Mesodermal cell (in vitro differentiated cells): ENCODE measurements at regions not wholly inside any gene's neighbourhood (a gene's known extent, or its start where the extent isn't known, plus 50 kb on each side); places are given as distances from the start of the nearest gene placed in this dataset.

Source experiments
- H3K27ac ChIP-seq: 2 replicates; pipeline ENCODE4 v1.7.0; 2013; ENCODE audit warnings: mild to moderate bottlenecking, low read depth, low read length, moderate library complexity; ENCODE audit not compliant: severe bottlenecking
- H3K36me3 ChIP-seq: 2 replicates; pipeline ENCODE4 v1.7.1; 2013; ENCODE audit warnings: mild to moderate bottlenecking, low read length, moderate library complexity; ENCODE audit not compliant: control insufficient read depth, insufficient read depth
- H3K4me1 ChIP-seq: one replicate; pipeline ENCODE4 v1.7.1; 2013; ENCODE audit warnings: mild to moderate bottlenecking, low read length; ENCODE audit not compliant: insufficient read depth, control insufficient read depth, poor library complexity, severe bottlenecking
- H3K4me3 ChIP-seq: 2 replicates; pipeline ENCODE4 v1.7.0; 2013; ENCODE audit warnings: low read length, control low read depth, mild to moderate bottlenecking; ENCODE audit not compliant: insufficient read depth, poor library complexity, severe bottlenecking; ENCODE audit errors: extremely low read depth
- H3K9me3 ChIP-seq: 2 replicates; pipeline ENCODE4 v1.7.1; 2013; ENCODE audit warnings: mild to moderate bottlenecking, low read length, moderate library complexity; ENCODE audit not compliant: control insufficient read depth
- WGBS, 2 experiments: methylation state at CpG; one replicate each; pipeline ENCODE4 v1.1.5; 2013; ENCODE audit warnings: missing lambda C conversion rate in 2 of 2; ENCODE audit not compliant: insufficient coverage in 2 of 2; 5-methylcytosine and 5-hydroxymethylcytosine counted together

DNA sequence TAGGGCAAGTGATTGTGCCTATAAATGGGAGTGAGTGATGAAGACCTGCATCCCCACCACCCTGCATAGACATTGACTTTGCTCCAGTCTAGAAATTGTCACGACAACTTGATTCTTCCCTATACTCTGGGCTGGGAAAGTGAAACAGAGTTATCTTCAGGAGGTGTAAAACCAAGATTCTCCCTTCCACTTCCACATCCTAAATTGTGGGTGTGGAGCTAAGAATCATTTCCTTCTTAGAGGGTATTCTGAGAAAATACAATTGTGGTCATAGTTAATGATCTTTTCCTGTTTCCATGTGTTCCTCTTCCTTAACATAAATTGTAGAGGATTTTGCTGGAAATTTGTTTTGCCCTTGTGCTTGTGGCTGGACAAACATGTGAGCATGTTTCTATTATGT, 96.8 kb upstream of the PJA2 start:
- H3K9me3 ChIP-seq: no peaks in the 10 kb centered on the region
- H3K36me3 ChIP-seq: no peaks in the 10 kb centered on the region
- no peaks in the 10 kb centered on the region for H3K4me1 ChIP-seq
- WGBS, 2 experiments: 100% methylated on average over 1 of the region's 1 CpG; no CpG with 5 or more reads in 1 of the 2 experiments
- H3K4me3 ChIP-seq: no peak overlapping the region
- H3K27ac ChIP-seq: no peak overlapping the region

DNA sequence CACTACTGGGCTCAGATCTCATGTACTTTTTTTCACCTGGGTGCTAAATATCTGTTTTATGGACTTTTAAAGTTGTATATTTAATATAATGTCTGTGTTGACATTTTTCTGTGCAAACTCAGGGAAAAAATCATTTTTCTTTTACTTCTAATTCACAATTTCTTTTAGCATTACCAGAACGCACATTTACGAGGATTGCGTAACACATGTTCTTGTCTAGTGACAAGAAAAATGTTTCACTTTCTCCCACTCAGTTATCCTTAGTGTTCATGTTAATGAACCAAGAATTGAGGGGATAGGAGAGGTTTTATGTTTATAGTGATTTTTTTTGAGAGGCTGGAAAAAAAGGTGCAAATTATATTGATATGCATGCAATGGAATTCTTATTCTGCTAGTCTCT, 86.3 kb upstream of the PJA2 start:
- WGBS, 2 experiments: no CpG with 5 or more reads among the region's 3 CpGs
- H3K36me3 ChIP-seq: no peaks in the 10 kb centered on the region
- H3K4me1 ChIP-seq: no peaks in the 10 kb centered on the region
- H3K27ac ChIP-seq: no peak overlapping the region
- no peaks in the 10 kb centered on the region for H3K9me3 ChIP-seq
- H3K4me3 ChIP-seq: no peak overlapping the region

DNA sequence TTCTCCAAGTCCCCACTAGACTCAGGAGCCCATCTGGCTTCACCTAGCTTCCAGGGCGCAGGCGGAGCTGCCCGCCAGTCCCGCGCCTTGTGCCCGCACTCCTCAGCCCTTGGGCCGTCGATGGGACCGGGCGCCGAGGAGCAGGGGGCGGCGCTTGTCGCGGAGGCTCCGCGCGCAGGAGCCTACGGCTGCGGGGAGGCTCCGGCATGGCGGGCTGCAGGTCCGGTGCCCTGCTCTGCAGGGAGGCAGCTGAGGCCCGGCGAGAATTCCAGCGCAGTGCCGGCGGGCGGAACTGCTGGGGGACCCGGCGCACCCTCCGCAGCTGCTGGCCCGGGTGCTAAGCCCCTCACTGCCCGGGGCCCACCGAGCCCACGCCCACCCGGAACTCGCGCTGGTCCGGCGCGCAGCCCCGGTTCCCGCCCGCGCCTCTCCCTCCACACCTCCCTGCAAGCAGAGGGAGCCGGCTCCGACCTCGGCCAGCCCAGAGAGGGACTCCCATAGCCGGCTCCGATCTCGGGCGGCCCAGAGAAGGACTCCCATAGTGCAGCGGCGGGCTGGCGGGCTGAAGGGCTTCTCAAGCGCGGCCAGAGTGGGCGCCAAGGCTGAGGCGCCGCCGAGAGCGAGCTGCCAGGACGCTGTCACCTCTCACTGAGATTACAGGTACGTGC, 78.1 kb upstream of the PJA2 start:
- Histone ChIP-seq H3K27ac (no peak overlapping the region), H3K4me1 (peaks cover 6% of the 10 kb centered on the region), H3K36me3 (no peaks in the 10 kb centered on the region), H3K9me3 (no peaks in the 10 kb centered on the region), H3K4me3 (no peak overlapping the region)
- WGBS, 2 experiments: 88 to 98% methylated on average over 22 to 47 of the region's 65 CpGs

- Histone ChIP-seq H3K27ac (no peak overlapping the region), H3K4me3 (no peak overlapping the region), H3K9me3 (no peaks in the 10 kb centered on the region), H3K4me1 (peaks cover 6% of the 10 kb centered on the region), H3K36me3 (no peaks in the 10 kb centered on the region)
- 85 to 92% methylated on average over 6 of the region's 10 CpGs for WGBS, 2 experiments
Observed at GRCh38 chr5:109486200-109486804, 76.5 kb upstream of the PJA2 start.

GRCh38 chr5:109485030-109485429, 75.3 kb upstream of the PJA2 start:
- H3K4me3 ChIP-seq: no peak overlapping the region
- WGBS, 2 experiments: 89 to 100% methylated on average over 4 to 7 of the region's 8 CpGs
- no peaks in the 10 kb centered on the region for H3K36me3 ChIP-seq
- peaks cover 6% of the 10 kb centered on the region for H3K4me1 ChIP-seq
- H3K9me3 ChIP-seq: no peaks in the 10 kb centered on the region
- no peak overlapping the region for H3K27ac ChIP-seq

DNA sequence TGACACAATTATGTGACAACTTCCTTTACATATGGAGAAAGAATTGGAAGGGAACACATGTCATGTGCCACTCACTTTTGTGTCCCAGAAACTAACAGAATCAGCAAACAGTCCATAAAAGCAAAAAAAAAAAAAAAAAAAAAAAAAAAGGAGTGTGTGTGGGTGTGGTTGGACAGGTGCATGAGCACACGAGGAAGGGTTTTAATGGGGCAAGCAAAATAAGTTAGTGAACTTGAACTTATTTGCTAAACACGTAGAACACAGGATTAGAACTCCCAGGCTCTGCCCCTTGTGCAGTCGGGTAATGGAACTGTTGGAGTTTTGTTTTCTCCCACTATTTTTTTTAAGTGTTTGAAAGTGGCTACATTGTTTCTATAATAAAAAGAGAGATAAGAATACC, 74.8 kb upstream of the PJA2 start:
- Histone ChIP-seq H3K4me1 (peaks cover 6% of the 10 kb centered on the region), H3K4me3 (no peak overlapping the region)
- 100% methylated on average over 1 to 2 of the region's 3 CpGs for WGBS, 2 experiments

DNA sequence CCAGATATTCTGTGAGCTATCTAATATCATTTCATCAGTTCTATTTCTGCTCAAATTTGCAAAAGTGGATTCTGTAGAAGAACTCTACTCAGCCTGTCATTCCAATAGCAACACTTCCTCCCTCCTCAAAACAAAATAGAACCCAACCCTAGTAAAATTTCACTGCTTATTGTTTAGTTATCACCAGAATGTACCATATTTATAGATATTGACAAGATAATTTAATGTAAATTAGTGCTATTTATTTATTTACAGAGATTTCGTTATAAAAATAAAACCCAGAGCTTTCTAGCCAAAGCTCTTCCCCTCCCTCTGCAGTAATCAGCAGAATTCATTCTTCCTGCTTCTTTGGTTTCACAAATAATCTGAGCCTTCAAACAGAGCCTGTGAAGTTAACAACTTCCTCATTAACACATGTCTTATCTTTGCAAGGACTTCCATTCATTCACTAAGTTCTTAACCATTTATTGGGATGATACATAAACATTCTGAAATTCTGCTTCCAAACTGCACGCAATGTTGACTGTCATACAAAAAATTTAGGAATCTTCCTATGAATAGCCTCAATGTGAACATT, 73.7 kb upstream of the PJA2 start:
- Histone ChIP-seq H3K4me3 (no peak overlapping the region), H3K36me3 (no peaks in the 10 kb centered on the region), H3K27ac (no peak overlapping the region), H3K9me3 (no peaks in the 10 kb centered on the region), H3K4me1 (peaks cover 6% of the 10 kb centered on the region)
- no CpG with 5 or more reads among the region's 2 CpGs for WGBS, 2 experiments

More for the DNA sequence above, 74.8 kb upstream of the PJA2 start:
- H3K9me3 ChIP-seq: no peaks in the 10 kb centered on the region
- H3K36me3 ChIP-seq: no peaks in the 10 kb centered on the region
- no peak overlapping the region for H3K27ac ChIP-seq

DNA sequence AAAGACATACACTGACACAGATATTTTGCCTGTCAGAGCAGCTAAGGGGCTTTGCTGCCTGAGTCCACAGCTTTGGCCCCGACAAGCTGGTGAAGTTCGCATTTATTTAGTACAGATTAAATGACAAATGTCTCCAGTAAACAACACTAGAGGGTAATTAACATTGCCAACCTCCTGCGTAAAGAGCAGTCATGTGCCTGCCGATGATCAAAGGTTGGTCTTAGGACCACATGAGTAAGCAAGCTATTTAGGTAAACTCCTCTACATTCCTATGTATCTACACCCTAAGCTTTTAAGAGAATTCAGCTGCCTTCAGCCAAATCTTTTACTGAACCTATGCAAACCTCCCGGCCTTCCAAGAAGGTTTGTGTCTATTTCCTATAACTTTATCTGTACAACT, 73.0 kb upstream of the PJA2 start:
- Histone ChIP-seq H3K9me3 (no peaks in the 10 kb centered on the region), H3K4me1 (peaks cover 6% of the 10 kb centered on the region), H3K4me3 (no peak overlapping the region), H3K36me3 (no peaks in the 10 kb centered on the region), H3K27ac (no peak overlapping the region)
- 77 to 95% methylated on average over 3 of the region's 5 CpGs for WGBS, 2 experiments

GRCh38 chr5:109479260-109479860, 69.6 kb upstream of the PJA2 start:
- Histone ChIP-seq H3K36me3 (no peaks in the 10 kb centered on the region), H3K4me3 (no peak overlapping the region), H3K4me1 (peaks cover 6% of the 10 kb centered on the region), H3K27ac (no peak overlapping the region), H3K9me3 (no peaks in the 10 kb centered on the region)
- WGBS, 2 experiments: no CpG with 5 or more reads among the region's 2 CpGs

DNA sequence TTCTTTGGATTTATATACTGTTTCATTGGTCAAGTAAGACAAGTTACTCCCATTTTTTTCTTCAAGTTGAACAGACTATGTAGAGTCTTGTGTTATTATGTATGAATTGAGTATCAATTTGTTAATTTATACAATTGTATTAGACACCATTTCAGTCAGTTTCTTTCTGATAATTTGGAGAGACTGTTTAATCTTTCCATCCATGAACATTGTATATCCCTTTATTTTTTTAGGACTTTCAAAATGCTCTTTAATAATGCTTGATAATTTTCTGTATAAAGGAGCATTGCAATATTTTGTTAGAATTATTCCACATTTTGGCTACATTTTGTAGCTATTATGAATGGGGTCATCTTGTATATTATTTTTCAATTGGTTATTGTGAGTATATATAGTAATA, 69.1 kb upstream of the PJA2 start:
- Histone ChIP-seq H3K4me3 (no peak overlapping the region), H3K36me3 (no peaks in the 10 kb centered on the region), H3K27ac (no peak overlapping the region), H3K9me3 (no peaks in the 10 kb centered on the region), H3K4me1 (peaks cover 6% of the 10 kb centered on the region)

DNA sequence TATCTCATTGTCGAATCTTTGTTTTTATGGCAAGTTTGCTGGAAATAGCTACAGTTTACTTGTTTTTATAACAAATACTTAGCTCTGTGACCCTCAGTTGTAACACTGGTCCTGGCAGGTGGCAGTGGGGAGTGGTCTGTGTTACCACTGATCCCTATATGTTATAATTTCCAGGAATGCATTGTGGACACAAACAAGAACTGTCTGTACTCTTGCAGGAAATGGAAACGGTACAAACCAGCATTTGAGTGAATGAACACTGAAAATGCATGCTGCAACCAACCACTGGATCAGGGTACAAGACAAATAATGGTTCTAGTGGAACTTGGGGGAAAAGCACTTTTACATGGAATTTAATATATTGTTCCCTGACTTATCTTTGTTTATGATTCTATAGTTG, 66.5 kb upstream of the PJA2 start:
- Histone ChIP-seq H3K4me1 (no peaks in the 10 kb centered on the region), H3K27ac (no peak overlapping the region), H3K9me3 (no peaks in the 10 kb centered on the region), H3K4me3 (no peak overlapping the region), H3K36me3 (no peaks in the 10 kb centered on the region)
- 86 to 100% methylated on average over 1 to 2 of the region's 2 CpGs for WGBS, 2 experiments
